Fibroblast of lung (primary cell): ENCODE measurements at regions not wholly inside any gene's neighbourhood (a gene's known extent, or its start where the extent isn't known, plus 50 kb on each side); places are given as distances from the start of the nearest gene placed in this dataset.

Experiments
- DNase-seq, 2 donors: peaks; one replicate each; pipeline versions ENCODE4 v3.0.0 to v3.0.0-alpha.2; 2010; ENCODE audit warnings: low read depth in 2 of 2
- H2AFZ ChIP-seq: 2 replicates; pipeline ENCODE4 v1.5.1; 2012; ENCODE audit warnings: low read length, control low read depth, inconsistent platforms
- H3K27ac ChIP-seq: 2 replicates; pipeline ENCODE4 v1.5.1; 2011; ENCODE audit warnings: low read length, control low read depth; ENCODE audit not compliant: insufficient read depth
- H3K27me3 ChIP-seq: 2 replicates; pipeline ENCODE4 v1.5.1; 2011; ENCODE audit warnings: mild to moderate bottlenecking, low read length; ENCODE audit not compliant: control insufficient read depth, insufficient read depth
- H3K36me3 ChIP-seq: 2 replicates; pipeline ENCODE4 v1.5.1; 2011; ENCODE audit warnings: low read length; ENCODE audit not compliant: control insufficient read depth, insufficient read depth
- H3K4me1 ChIP-seq: 2 replicates; pipeline ENCODE4 v1.5.1; 2011; ENCODE audit warnings: low read length; ENCODE audit not compliant: control insufficient read depth, insufficient read depth; ENCODE audit errors: extremely low read depth
- H3K4me2 ChIP-seq: 2 replicates; pipeline ENCODE4 v1.5.1; 2011; ENCODE audit warnings: low read length, control low read depth; ENCODE audit not compliant: insufficient read depth; ENCODE audit errors: extremely low read depth
- H3K4me3 ChIP-seq, 4 experiments: fragments of 200-600 bp in 1 of 4; sonication (generic) in 1 of 4; replicated peaks in 1 of 4; 2 replicates each; pipeline ENCODE4 v1.5.1; 2011 to 2016; ENCODE audit warnings: low read length in 4 of 4, low read depth in 3 of 4, mild to moderate bottlenecking in 3 of 4, control low read depth in 2 of 4, inconsistent platforms in 1 of 4, mixed read lengths in 1 of 4; ENCODE audit not compliant: insufficient read depth in 1 of 4; ENCODE audit errors: control extremely low read depth in 1 of 4
- H3K79me2 ChIP-seq: 2 replicates; pipeline ENCODE4 v1.5.1; 2012; ENCODE audit warnings: mild to moderate bottlenecking, low read length, inconsistent platforms; ENCODE audit not compliant: control insufficient read depth, insufficient read depth
- H3K9ac ChIP-seq: 2 replicates; pipeline ENCODE4 v1.5.1; 2011; ENCODE audit warnings: mild to moderate bottlenecking, low read length, control low read depth; ENCODE audit not compliant: insufficient read depth
- H3K9me3 ChIP-seq: 2 replicates; pipeline ENCODE4 v1.5.1; 2012; ENCODE audit warnings: low read depth, low read length; ENCODE audit not compliant: control insufficient read depth, insufficient read depth
- H4K20me1 ChIP-seq: 2 replicates; pipeline ENCODE4 v1.5.1; 2011; ENCODE audit warnings: low read length; ENCODE audit not compliant: control insufficient read depth, insufficient read depth; ENCODE audit errors: extremely low read depth
- CTCF ChIP-seq, 2 donors: IDR thresholded peaks in 1 of 2; conservative IDR thresholded peaks in 1 of 2; 1 replicate in 1 of 2; 2 replicates in 1 of 2; pipeline ENCODE4 v1.5.1; 2011 to 2012; ENCODE audit warnings: low read length in 2 of 2, control low read depth in 1 of 2, inconsistent platforms in 1 of 2, low read depth in 1 of 2, mild to moderate bottlenecking in 1 of 2
- EZH2 ChIP-seq: IDR thresholded peaks from 2 replicates; pipeline ENCODE4 v1.5.1; 2012; ENCODE audit warnings: low read length, control low read depth, mild to moderate bottlenecking; ENCODE audit errors: missing control alignments

GRCh38 chr19:28882818-28883217, 330.1 kb downstream of the UQCRFS1 start:
- Histone ChIP-seq H3K27me3 (no peaks in the 10 kb centered on the region), H4K20me1 (no peaks in the 10 kb centered on the region), H2AFZ (no peak overlapping the region), H3K36me3 (no peaks in the 10 kb centered on the region), H3K27ac (peak overlapping the region; percentile 47), H3K9me3 (no peaks in the 10 kb centered on the region), H3K4me2 (peak overlapping the region; percentile 54), H3K4me3 (peak overlapping the region in 1 of 4 experiments; percentile 43), H3K4me1 (peaks cover 11% of the 10 kb centered on the region), H3K79me2 (no peaks in the 10 kb centered on the region), H3K9ac (no peak overlapping the region)
- no peak for DNase-seq
- no peak for TF ChIP-seq CTCF (conservative IDR thresholded peaks at IDR 0.05 in 1 of 2, IDR thresholded peaks at IDR 0.05 in 1 of 2; ENCODE audit: low read depth in 1 of 2, low read length in 2 of 2)
- no peak for TF ChIP-seq EZH2

- no peaks in the 10 kb centered on the region for H3K36me3 ChIP-seq
- H3K4me1 ChIP-seq = peaks cover 11% of the 10 kb centered on the region
- H2AFZ ChIP-seq = no peak overlapping the region
- H4K20me1 ChIP-seq = no peaks in the 10 kb centered on the region
- no peaks in the 10 kb centered on the region for H3K79me2 ChIP-seq
- no peak overlapping the region for H3K27ac ChIP-seq
- H3K9ac ChIP-seq = no peak overlapping the region
- TF ChIP-seq EZH2 = no peak
- no peak for TF ChIP-seq CTCF (conservative IDR thresholded peaks at IDR 0.05 in 1 of 2, IDR thresholded peaks at IDR 0.05 in 1 of 2; ENCODE audit: low read depth in 1 of 2, low read length in 2 of 2)
- H3K27me3 ChIP-seq = no peaks in the 10 kb centered on the region
- H3K4me2 ChIP-seq = no peak overlapping the region
- H3K4me3 ChIP-seq = no peak overlapping the region
- no peaks in the 10 kb centered on the region for H3K9me3 ChIP-seq
- DNase-seq = no peak
Observed at GRCh38 chr19:28881616-28882015, 331.3 kb downstream of the UQCRFS1 start.

- Histone ChIP-seq H2AFZ (no peak overlapping the region), H3K9ac (no peak overlapping the region), H3K9me3 (no peaks in the 10 kb centered on the region), H4K20me1 (no peaks in the 10 kb centered on the region), H3K4me1 (peaks cover 11% of the 10 kb centered on the region), H3K27ac (no peak overlapping the region), H3K27me3 (no peaks in the 10 kb centered on the region), H3K4me2 (no peak overlapping the region), H3K4me3 (no peak overlapping the region), H3K79me2 (no peaks in the 10 kb centered on the region), H3K36me3 (no peaks in the 10 kb centered on the region)
- no peak for DNase-seq
- TF ChIP-seq CTCF (conservative IDR thresholded peaks at IDR 0.05 in 1 of 2, IDR thresholded peaks at IDR 0.05 in 1 of 2; ENCODE audit: low read depth in 1 of 2, low read length in 2 of 2) (no peak), EZH2 (no peak)
Observed at GRCh38 chr19:28880735-28881401, 332.1 kb downstream of the UQCRFS1 start.
